ENCODE measurements at regions not wholly inside any gene's neighbourhood (a gene's known extent, or its start where the extent isn't known, plus 50 kb on each side); places are given as distances from the start of the nearest gene placed in this dataset.

DNA sequence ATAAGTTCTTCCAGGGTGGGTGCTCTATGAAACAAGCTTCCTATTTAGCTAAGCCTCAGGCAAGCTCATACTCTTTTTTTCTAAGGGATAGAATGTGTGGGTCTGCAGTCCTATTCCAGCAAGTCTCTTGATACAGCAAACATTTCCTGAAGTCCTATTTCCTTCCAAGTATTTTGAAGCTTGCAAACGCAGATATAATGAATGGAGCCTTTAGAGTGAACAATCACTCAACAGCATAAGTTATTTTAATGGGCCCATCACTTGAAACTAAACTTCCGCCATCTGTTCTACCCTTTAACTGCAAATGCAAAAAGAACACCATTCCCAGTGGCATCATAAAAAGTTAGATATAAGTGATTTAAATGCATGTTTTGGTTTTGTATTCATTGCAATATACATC lies 108.3 kb upstream of the TAPT1 start:
- no peaks in the 10 kb centered on the region for H3K36me3 ChIP-seq (ENCODE audit: control insufficient read depth in 4 of 4, insufficient read depth in 3 of 4, low read depth in 1 of 4, low read length in 3 of 4)
- TF ChIP-seq HNF4A (conservative IDR thresholded peaks at IDR 0.05) (no peak), NR2F2 (IDR thresholded peaks at IDR 0.05) (no peak), EGR1 (IDR thresholded peaks at IDR 0.05; ENCODE audit: low read depth in 2 of 2) (no peak)
- H3K27ac ChIP-seq (ENCODE audit: low read depth in 1 of 2, low read length in 2 of 2) = no peak overlapping the region
- no peak for DNase-seq (ENCODE audit: low spot score)
- H3K4me3 ChIP-seq (ENCODE audit: low read depth in 1 of 3, low read length in 3 of 3) = no peak overlapping the region
- 71% methylated on average over 2 of the region's 2 CpGs for WGBS
- no peaks in the 10 kb centered on the region for H3K27me3 ChIP-seq (ENCODE audit: control insufficient read depth in 4 of 4, insufficient read depth in 4 of 4, low read length in 3 of 4)
- no peaks in the 10 kb centered on the region for H3K4me1 ChIP-seq (ENCODE audit: control insufficient read depth in 4 of 4, insufficient read depth in 4 of 4, low read length in 3 of 4)
- H3K9ac ChIP-seq (ENCODE audit: low read depth in 1 of 2, low read length in 2 of 2) = no peak overlapping the region
- H3K9me3 ChIP-seq (ENCODE audit: control insufficient read depth in 4 of 4, low read length in 3 of 4) = no peaks in the 10 kb centered on the region

DNA sequence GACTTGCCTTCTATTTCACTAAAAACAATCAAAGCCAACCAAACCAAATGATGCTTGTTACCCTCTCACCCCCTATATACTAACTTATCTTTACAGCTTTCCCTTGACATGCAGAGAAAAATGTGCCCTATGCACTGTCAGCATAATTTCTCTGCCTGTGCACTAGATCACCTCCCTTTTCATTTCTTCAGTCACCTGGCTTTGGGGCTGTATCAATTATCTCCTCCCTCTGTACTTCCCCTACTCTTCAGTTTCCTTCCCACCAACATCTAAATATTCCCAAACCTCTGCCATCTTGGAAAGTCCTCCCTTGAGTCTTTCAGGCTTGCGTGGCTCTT lies 103.5 kb upstream of the TAPT1 start:
- TF ChIP-seq, protein P1, sequence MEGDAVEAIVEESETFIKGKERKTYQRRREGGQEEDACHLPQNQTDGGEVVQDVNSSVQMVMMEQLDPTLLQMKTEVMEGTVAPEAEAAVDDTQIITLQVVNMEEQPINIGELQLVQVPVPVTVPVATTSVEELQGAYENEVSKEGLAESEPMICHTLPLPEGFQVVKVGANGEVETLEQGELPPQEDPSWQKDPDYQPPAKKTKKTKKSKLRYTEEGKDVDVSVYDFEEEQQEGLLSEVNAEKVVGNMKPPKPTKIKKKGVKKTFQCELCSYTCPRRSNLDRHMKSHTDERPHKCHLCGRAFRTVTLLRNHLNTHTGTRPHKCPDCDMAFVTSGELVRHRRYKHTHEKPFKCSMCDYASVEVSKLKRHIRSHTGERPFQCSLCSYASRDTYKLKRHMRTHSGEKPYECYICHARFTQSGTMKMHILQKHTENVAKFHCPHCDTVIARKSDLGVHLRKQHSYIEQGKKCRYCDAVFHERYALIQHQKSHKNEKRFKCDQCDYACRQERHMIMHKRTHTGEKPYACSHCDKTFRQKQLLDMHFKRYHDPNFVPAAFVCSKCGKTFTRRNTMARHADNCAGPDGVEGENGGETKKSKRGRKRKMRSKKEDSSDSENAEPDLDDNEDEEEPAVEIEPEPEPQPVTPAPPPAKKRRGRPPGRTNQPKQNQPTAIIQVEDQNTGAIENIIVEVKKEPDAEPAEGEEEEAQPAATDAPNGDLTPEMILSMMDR (IDR thresholded peaks at IDR 0.05; ENCODE audit: low read depth, low read length, missing input control) = no peak
- TF ChIP-seq JUND (IDR thresholded peaks at IDR 0.05) (no peak), HNF4A (conservative IDR thresholded peaks at IDR 0.05) (no peak), YY1 (IDR thresholded peaks at IDR 0.05) (no peak), RAD21 (IDR thresholded peaks at IDR 0.05) (no peak), FOXA1 (IDR thresholded peaks at IDR 0.05) (no peak), HNF4G (IDR thresholded peaks at IDR 0.05) (no peak), NR2F2 (IDR thresholded peaks at IDR 0.05) (no peak), EGR1 (IDR thresholded peaks at IDR 0.05; ENCODE audit: low read depth in 2 of 2) (no peak), FOXA2 (IDR thresholded peaks at IDR 0.05) (no peak), RXRA (IDR thresholded peaks at IDR 0.05) (no peak), SP1 (IDR thresholded peaks at IDR 0.05) (no peak), TAF1 (conservative IDR thresholded peaks at IDR 0.05) (no peak), GABPA (IDR thresholded peaks at IDR 0.05 in 1 of 2, conservative IDR thresholded peaks at IDR 0.05 in 1 of 2) (no peak)
- TF ChIP-seq, protein P2, sequence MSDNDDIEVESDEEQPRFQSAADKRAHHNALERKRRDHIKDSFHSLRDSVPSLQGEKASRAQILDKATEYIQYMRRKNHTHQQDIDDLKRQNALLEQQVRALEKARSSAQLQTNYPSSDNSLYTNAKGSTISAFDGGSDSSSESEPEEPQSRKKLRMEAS (IDR thresholded peaks at IDR 0.05) = no peak
- TF ChIP-seq, protein P3, sequence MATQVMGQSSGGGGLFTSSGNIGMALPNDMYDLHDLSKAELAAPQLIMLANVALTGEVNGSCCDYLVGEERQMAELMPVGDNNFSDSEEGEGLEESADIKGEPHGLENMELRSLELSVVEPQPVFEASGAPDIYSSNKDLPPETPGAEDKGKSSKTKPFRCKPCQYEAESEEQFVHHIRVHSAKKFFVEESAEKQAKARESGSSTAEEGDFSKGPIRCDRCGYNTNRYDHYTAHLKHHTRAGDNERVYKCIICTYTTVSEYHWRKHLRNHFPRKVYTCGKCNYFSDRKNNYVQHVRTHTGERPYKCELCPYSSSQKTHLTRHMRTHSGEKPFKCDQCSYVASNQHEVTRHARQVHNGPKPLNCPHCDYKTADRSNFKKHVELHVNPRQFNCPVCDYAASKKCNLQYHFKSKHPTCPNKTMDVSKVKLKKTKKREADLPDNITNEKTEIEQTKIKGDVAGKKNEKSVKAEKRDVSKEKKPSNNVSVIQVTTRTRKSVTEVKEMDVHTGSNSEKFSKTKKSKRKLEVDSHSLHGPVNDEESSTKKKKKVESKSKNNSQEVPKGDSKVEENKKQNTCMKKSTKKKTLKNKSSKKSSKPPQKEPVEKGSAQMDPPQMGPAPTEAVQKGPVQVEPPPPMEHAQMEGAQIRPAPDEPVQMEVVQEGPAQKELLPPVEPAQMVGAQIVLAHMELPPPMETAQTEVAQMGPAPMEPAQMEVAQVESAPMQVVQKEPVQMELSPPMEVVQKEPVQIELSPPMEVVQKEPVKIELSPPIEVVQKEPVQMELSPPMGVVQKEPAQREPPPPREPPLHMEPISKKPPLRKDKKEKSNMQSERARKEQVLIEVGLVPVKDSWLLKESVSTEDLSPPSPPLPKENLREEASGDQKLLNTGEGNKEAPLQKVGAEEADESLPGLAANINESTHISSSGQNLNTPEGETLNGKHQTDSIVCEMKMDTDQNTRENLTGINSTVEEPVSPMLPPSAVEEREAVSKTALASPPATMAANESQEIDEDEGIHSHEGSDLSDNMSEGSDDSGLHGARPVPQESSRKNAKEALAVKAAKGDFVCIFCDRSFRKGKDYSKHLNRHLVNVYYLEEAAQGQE (IDR thresholded peaks at IDR 0.05) = no peak
- TF ChIP-seq, protein P4, sequence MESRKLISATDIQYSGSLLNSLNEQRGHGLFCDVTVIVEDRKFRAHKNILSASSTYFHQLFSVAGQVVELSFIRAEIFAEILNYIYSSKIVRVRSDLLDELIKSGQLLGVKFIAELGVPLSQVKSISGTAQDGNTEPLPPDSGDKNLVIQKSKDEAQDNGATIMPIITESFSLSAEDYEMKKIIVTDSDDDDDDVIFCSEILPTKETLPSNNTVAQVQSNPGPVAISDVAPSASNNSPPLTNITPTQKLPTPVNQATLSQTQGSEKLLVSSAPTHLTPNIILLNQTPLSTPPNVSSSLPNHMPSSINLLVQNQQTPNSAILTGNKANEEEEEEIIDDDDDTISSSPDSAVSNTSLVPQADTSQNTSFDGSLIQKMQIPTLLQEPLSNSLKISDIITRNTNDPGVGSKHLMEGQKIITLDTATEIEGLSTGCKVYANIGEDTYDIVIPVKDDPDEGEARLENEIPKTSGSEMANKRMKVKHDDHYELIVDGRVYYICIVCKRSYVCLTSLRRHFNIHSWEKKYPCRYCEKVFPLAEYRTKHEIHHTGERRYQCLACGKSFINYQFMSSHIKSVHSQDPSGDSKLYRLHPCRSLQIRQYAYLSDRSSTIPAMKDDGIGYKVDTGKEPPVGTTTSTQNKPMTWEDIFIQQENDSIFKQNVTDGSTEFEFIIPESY (IDR thresholded peaks at IDR 0.05) = no peak
- TF ChIP-seq, protein P5, sequence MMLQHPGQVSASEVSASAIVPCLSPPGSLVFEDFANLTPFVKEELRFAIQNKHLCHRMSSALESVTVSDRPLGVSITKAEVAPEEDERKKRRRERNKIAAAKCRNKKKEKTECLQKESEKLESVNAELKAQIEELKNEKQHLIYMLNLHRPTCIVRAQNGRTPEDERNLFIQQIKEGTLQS (IDR thresholded peaks at IDR 0.05) = no peak
- no peaks in the 10 kb centered on the region for H3K9me3 ChIP-seq (ENCODE audit: control insufficient read depth in 4 of 4, low read length in 3 of 4)
- 83% methylated on average over 1 of the region's 1 CpG for WGBS
- no peak overlapping the region for H3K4me3 ChIP-seq (ENCODE audit: low read depth in 1 of 3, low read length in 3 of 3)
- no peaks in the 10 kb centered on the region for H3K27me3 ChIP-seq (ENCODE audit: control insufficient read depth in 4 of 4, insufficient read depth in 4 of 4, low read length in 3 of 4)
- no peak overlapping the region for H3K27ac ChIP-seq (ENCODE audit: low read depth in 1 of 2, low read length in 2 of 2)
- H3K9ac ChIP-seq (ENCODE audit: low read depth in 1 of 2, low read length in 2 of 2) = no peak overlapping the region
- no peaks in the 10 kb centered on the region for H3K36me3 ChIP-seq (ENCODE audit: control insufficient read depth in 4 of 4, insufficient read depth in 3 of 4, low read depth in 1 of 4, low read length in 3 of 4)
- no peaks in the 10 kb centered on the region for H3K4me1 ChIP-seq (ENCODE audit: control insufficient read depth in 4 of 4, insufficient read depth in 4 of 4, low read length in 3 of 4)
- DNase-seq (ENCODE audit: low spot score) = no peak
